ENCODE measurements at regions not wholly inside any gene's neighbourhood (a gene's known extent, or its start where the extent isn't known, plus 50 kb on each side); places are given as distances from the start of the nearest gene placed in this dataset.
A peak's percentile ranks its signal among the peaks of the same experiment; 100 is the strongest.
"Not testable (repeated sequence)": the region's sequence is repeated elsewhere in the genome, so short reads cannot be mapped to it uniquely, and the experiment has no call there.

DNA sequence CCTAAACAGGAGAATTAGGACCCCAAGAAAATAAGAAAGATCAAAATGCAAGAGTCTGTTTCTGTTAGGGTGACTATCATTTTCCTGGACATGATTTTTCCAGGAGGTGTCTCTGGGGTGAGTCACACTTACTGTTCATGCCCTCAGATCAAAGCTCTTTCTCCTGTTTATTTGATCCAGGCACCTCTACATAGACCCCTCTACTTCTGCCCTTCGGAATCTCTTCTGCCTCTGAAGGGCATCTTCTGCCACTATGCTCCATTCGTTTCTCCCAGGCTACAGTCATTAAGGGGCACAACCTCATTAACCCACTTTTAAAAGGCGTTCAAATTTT, 1328.0 kb downstream of the GATA3 start:
- H3K4me3 ChIP-seq (ENCODE audit: low read depth, low read length), result no peak overlapping the region
- TF ChIP-seq, protein P1, sequence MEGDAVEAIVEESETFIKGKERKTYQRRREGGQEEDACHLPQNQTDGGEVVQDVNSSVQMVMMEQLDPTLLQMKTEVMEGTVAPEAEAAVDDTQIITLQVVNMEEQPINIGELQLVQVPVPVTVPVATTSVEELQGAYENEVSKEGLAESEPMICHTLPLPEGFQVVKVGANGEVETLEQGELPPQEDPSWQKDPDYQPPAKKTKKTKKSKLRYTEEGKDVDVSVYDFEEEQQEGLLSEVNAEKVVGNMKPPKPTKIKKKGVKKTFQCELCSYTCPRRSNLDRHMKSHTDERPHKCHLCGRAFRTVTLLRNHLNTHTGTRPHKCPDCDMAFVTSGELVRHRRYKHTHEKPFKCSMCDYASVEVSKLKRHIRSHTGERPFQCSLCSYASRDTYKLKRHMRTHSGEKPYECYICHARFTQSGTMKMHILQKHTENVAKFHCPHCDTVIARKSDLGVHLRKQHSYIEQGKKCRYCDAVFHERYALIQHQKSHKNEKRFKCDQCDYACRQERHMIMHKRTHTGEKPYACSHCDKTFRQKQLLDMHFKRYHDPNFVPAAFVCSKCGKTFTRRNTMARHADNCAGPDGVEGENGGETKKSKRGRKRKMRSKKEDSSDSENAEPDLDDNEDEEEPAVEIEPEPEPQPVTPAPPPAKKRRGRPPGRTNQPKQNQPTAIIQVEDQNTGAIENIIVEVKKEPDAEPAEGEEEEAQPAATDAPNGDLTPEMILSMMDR (IDR thresholded peaks at IDR 0.05; ENCODE audit: insufficient read depth, low read depth, low read length), result no peak
- no peak for DNase-seq (ENCODE audit: low read depth)

DNA sequence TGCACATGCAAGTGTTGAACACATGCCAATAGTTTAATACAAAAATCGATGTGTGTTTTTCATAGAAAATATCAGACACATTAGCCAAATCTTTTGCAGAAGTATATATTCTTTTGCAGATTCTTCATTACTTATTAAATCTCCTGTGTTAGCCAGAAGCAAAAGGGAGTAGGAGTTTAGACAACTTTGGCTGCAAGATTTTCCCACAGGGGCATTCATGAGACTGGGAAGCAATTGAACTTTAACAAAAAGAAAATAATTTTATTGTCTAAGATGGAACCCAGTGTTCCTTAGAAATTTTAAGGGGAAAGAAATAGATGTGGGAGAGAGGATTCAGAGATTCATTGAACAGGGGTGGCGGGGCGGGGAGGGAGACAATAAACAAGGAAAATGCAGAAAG, 1336.0 kb downstream of the GATA3 start:
- H3K4me3 ChIP-seq (ENCODE audit: low read depth, low read length), result no peak overlapping the region
- TF ChIP-seq, protein P1 (IDR thresholded peaks at IDR 0.05; ENCODE audit: insufficient read depth, low read depth, low read length), result no peak
- no peak for DNase-seq (ENCODE audit: low read depth)

DNA sequence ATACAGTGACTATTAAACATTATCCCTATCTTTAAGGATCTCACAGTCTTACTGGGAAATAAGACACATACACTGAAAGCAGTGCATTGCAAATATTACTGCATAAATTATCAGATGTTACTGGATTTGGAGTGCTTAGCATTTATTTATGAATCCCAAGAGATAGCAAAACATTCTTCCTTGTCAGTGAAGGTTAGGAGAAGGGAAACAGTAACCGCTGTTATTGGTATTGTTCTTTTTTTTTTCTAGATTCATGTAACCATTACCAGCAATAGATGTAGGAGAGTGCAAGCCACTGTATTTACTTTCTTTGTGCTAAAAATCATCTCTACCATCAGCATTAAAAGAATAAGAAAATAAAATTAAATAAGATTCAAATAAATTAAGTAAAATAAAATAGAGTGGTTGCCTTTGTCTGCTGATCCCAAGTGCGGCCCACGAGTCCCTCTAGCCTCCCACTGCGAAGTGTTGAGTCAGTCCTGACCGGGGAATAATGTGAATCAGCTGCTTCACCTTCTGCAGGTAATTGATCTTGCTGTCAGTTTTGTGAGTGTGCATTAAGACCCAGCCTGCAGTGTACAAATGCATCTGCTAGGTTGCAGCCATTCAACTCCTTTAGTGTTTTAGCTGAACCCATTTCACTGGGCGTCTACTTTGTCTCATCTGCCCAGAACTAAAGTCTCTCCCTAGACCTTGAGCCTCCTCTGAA, 1344.9 kb downstream of the GATA3 start:
- no peak overlapping the region for H3K4me3 ChIP-seq (ENCODE audit: low read depth, low read length)
- DNase-seq (ENCODE audit: low read depth), result no peak
- TF ChIP-seq, protein P1 (IDR thresholded peaks at IDR 0.05; ENCODE audit: insufficient read depth, low read depth, low read length), result no peak

DNA sequence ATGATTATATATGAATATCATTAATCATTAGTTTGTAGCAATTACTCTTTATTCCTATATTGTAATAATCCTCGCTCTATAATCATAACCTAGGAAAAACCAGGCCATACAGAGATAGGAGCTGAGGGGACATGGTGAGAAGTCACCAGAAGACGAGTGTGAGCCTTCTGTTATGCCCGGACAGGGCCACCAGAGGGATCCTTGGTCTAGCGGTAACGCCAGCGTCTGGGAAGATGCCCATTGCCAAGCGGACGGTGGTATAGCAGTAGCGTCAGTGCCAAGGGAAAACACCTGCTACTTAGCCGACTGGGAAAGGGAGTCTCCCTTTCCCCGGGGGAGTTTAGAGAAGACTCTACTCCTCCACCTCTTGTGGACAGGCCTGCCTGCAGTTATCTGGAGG, 1347.6 kb downstream of the GATA3 start:
- H3K4me3 ChIP-seq (ENCODE audit: low read depth, low read length); DNase-seq (ENCODE audit: low read depth): not testable (repeated sequence)
- TF ChIP-seq, protein P1 (IDR thresholded peaks at IDR 0.05; ENCODE audit: insufficient read depth, low read depth, low read length), result peak; percentile 9

DNA sequence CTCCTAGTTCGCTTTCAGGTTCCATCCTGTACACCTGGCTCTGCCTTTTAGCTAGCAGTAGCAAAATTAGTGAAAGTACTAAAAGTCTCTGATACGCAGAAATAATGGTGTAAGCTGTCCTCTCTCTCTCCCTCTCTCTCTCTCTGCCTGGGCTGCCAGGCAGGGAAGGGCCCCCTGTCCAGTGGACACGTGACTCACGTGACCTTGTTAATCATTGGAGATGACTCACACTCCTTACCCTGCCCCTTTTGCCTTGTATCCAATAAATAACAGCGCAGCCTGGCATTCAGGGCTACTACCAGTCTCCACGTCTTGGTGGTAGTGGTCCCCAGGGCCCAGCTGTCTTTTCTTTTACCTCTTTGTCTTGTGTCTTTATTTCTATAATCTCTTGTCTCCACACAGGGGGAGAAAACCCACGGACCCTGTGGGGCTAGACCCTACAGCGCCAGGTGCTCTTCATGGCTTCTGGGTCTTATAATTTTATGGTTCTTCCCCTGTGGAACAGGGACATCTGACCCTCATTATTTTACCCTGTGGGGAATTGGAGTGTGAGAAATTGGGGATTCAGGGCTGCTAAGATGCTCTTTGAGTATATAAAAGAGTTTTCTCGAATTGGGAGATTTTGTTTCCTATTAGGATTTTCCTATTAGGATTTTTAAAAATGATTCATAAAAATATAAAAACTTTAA, 1348.2 kb downstream of the GATA3 start:
- not testable (repeated sequence) for H3K4me3 ChIP-seq (ENCODE audit: low read depth, low read length); DNase-seq (ENCODE audit: low read depth)

DNA sequence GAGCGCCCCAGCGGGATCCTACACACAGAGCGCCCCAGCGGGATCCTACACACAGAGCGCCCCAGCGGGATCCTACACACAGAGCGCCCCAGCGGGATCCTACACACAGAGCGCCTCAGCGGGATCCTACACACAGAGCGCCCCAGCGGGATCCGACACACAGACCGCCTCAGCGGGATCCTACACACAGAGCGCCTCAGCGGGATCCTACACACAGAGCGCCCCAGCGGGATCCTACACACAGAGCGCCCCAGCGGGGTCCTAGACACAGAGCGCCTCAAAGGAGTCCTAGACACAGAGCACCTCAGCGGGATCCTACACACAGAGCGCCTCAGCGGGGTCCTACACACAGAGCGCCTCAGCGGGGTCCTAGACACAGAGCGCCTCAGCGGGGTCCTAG, 1352.7 kb downstream of the GATA3 start:
- not testable (repeated sequence) for DNase-seq (ENCODE audit: low read depth); H3K4me3 ChIP-seq (ENCODE audit: low read depth, low read length)

DNA sequence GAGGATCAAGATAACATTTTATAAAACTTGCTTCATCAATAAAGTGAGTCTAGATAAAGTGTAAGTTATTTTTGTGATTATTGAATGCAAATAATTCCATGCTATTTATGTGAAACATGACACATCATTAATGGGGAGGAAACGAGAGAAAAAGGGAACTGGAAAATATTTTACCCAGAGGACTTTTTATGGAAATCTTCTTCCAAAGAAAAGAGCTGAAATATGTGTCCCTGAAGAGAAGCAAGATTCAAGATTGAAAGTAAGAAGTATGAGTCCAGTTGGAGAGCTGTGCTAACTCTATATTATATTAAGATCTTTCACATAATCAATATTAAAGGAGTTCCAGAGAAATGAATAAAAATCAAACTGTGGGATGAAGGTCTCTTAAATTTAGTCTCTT, 1361.8 kb downstream of the GATA3 start:
- H3K4me3 ChIP-seq (ENCODE audit: low read depth, low read length), result no peak overlapping the region
- TF ChIP-seq, protein P1 (IDR thresholded peaks at IDR 0.05; ENCODE audit: insufficient read depth, low read depth, low read length), result no peak
- no peak for DNase-seq (ENCODE audit: low read depth)

DNA sequence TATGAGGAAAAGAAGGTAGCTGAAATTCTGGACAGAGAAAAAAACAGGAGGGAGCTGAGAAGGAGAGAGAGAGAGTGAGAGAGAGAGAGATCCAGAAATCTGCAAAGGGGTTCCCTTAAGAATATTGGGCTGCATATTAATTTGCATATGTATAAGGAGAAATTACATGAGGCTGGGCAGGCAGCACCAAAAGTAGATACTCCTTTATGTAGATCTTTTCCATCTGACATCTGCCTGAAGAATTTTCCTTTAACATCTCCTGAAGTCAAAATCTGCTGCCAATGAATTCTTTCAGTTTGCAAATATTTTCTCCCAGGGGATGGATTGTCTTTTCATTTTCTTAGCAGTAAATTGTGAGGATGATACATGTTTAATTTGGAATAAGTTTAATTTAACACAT, 1365.3 kb downstream of the GATA3 start:
- no peak for DNase-seq (ENCODE audit: low read depth)
- TF ChIP-seq, protein P1 (IDR thresholded peaks at IDR 0.05; ENCODE audit: insufficient read depth, low read depth, low read length), result no peak
- H3K4me3 ChIP-seq (ENCODE audit: low read depth, low read length), result no peak overlapping the region
